HCEC 1CT (cell line): ENCODE measurements at regions not wholly inside any gene's neighbourhood (a gene's known extent, or its start where the extent isn't known, plus 50 kb on each side); places are given as distances from the start of the nearest gene placed in this dataset.

Experiments
- DNase-seq: peaks from one replicate; pipeline ENCODE4 v3.0.0-alpha.2; 2017

GRCh38 chr10:3622845-3623621 is 162.0 kb downstream of the KLF6 start:
- peak; percentile 62 for DNase-seq

DNA sequence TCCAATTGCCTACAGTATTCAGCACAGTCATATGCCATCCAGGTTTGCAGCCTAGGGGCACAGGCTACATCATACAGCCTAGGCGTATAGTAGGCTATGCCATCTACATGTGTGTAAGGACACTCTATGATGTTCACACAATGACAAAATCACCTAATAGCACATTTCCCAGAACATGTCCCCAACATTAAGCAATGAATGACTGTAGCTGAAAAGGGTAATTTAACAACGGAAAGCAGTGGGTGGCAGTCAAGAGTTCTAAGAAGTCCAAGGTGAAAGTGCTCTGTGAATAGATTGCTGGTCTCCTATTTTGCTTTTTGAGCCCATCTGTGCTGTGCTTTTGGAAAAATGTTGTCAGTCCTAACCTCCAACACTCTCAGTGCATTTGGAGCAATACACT is 162.6 kb downstream of the KLF6 start:
- DNase-seq, result peak; percentile 36

DNA sequence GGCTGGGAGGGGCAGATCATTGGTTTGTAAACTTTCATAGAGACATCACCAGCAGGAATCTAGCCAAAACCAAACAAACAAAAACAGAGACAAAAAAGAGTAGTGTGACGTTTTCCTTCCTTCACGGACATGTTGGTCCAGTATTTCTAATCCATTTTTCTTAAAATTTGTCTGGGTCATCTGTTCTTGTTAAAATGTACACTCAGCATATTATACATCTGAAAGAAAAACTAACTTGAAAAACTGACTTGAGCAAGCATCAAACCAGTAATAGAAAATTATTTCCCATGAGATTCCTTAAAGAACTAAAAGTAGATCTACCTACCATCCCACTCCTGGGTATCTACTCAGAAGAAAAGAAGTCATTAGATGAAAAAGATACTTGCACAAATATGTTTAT is 164.2 kb downstream of the KLF6 start:
- no peak for DNase-seq

GRCh38 chr10:3619241-3619640 is 165.8 kb downstream of the KLF6 start:
- DNase-seq, result no peak

DNA sequence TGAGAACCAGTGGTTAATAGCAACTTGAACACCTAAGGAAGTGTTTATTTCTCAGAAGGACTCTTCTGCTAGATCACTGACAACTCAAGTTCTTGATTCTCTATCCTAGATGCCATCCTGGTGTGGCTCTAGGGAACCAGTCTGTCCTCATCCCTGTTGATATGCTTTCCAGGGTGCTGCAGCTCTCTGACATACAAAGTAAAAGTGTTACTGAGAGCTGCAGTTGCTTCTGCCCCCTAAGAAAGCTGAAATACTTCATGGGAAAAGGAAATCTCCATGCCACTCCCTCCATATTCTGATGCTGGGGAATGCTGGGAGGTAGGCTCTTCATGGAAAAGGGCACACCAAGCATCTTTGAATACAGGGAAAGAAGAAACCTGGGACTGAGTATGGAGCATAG is 168.1 kb downstream of the KLF6 start:
- DNase-seq, result no peak

GRCh38 chr10:3613318-3613717 is 171.7 kb downstream of the KLF6 start:
- DNase-seq, result no peak

GRCh38 chr10:3612183-3613001 is 172.6 kb downstream of the KLF6 start:
- no peak for DNase-seq

DNA sequence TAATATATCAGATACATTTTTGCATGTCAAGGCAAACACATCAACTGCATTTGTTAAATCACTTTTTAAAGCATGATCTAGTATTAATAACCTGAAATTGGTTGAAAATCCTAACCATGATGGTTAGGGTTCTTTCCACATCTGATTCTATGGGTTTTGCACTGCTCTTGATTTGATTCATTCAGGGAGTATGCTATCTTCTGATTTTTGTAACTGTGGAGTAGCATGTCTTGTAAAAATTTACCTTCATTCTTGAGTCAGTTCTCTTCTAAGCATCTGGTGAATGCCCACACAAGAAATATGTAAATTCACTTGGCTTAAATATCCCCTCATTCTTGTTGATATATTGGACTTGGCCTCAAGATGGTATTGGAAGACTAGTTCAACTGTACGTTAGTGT is 178.7 kb downstream of the KLF6 start:
- DNase-seq, result no peak

GRCh38 chr10:3605882-3606281 is 179.1 kb downstream of the KLF6 start:
- peak; percentile 29 for DNase-seq

GRCh38 chr10:3595736-3596135 is 189.3 kb downstream of the KLF6 start:
- no peak for DNase-seq

DNA sequence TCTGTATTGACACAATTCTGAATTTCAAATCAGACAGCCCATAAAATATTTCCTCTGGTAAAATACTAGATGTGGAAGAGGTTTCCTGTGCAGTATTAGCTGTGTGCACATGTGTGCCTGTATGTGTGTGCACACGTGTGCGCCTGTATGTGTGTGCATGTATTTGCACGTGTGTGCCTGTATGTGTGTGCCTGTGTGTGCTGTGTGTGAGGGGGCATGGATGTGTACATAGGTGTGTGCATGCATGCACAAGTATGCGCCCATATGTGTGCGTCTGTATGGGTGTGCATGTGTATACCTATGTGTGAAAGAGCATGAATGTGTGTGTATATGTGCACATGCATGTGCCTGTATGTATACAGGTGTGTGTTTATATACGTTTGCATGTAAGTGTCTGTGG is 191.4 kb downstream of the KLF6 start:
- no peak for DNase-seq

DNA sequence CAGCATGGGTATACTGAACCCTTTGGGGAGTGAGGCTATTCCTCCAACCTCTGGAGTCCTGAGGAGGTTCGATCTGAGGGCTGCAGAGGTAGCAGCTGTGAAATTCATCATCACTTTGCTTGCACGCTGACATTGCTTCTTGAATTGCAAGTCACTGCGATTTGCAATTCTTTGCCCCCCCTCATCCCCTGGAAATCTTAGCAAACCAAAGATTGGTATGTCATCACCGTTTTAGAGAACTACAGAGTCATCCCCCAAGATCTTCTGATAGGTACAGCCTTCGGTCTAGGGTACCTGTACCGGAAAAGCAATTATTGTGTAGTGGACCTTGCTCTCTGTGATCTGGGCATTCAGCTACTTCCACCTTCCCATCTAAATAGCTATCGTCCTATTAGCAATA is 192.6 kb downstream of the KLF6 start:
- no peak for DNase-seq

GRCh38 chr10:3588816-3589215 is 196.2 kb downstream of the KLF6 start:
- DNase-seq, result no peak

DNA sequence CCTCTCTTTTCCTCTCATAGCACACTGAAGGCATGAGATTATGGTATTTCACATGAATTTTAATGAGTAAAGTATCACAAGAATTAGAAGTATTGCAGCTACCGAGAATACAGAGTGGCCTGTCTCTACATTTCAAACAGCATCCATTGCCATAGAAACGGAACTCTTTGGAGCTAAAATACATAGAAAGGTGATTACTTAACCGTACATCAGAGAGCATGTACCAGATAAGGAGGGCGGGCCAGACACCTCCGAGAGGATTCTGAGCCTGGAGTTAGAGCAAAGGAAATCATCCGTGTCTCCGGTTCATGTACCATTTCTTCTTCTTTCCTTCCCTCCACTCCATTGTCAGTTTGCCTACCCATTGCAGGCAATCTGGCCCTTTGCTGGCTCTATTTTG is 196.7 kb downstream of the KLF6 start:
- DNase-seq, result no peak

DNA sequence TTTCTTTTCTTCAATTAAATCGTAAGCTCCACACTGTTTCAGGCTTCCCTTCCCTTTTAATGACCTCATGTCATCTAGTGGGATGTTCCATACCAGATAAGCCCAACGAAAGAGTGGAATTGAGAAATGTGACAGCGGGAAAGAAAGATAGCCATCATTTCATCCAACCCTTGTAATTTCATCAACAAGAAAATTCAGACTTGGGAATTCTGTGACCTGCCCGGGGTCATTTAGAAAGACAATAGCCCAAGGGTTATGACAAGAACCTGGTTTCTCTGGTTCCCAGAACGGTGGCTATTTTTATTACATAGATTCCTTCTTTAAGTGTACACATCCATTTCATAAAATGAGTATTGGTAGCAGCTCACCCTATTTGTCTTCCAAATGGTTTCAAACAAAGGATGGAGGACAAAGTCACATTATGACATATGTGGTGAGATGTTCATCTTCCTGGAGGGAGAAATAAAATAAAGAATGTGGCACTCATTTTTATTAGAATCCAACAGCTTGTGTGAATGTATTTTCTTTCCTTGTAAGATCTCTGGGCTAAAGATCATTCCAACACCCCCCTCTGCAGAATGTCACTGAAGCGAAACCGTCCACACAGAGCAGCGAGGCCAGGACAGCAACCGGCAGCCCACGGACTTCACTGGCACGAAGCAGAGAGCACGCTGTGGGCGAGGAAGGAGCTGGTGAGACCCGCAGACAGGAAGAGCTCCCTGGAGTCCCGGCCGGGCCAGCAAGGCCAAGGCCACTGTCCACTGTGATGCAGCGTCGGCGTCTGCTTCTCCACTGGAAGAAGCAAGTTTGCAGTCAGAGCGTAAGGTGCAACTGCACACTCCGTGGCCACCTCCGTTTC is 199.9 kb downstream of the KLF6 start:
- no peak for DNase-seq

- no peak for DNase-seq
These were observed 204.4 kb downstream of the KLF6 start for GRCh38 chr10:3580565-3580964.

DNA sequence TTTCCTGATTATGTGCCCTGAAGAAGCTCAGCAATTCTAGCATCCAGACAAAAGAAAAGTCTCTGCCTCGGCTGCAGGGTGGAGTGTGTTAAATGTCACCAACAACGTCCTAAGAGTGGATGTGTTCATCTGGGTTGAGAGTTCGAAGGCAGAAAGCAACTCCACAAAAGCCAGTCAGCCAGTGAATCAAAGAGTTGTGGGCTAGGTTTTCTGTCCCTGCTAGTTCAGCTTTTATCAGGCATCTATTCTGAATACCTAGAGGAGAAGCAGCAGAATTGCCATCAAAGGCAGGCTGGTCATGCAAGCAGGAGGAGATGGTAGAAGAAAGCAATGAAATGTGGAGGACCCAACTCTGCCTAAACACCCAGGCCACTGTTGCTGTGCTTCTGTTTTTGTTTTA is 205.2 kb downstream of the KLF6 start:
- DNase-seq, result no peak

GRCh38 chr10:3578682-3579081 is 206.3 kb downstream of the KLF6 start:
- DNase-seq, result no peak

DNA sequence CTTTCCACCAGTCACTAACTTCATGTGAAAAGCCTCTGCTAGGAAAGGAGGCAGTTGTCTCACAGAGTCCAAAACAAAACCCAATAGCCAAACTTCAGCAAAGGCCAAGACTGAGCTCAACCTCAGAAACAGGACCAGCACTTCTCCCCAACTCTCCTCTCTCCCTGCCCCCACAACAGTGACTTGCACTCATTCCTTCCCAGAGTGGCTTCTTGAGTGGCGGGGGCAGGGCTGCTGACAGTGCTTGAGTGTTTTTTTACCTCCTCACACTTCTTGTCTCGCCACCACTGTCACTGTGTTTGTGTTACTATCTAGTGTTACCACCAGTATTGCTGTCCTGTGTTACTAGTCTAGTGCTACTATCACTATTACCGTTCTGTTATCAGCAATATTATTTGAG is 206.8 kb downstream of the KLF6 start:
- no peak for DNase-seq

DNA sequence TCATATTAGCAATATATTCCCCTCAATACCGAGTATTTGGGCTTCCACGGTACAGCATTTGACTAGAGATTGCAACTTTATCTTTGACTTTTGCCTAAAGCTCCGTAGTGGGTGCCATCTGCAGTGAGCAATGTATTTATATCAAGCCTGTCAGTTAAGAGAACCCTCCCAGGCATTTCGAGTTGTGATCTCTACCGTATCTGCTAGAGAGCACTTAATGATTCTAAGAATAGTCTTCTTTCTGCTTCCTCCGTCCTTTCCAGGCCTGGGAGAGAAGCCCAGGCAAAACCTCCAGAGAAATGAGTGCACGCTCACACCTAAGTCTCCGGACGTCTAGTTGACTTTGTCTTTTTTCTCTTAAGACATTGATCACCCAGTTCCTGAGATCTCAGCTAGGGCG is 210.6 kb downstream of the KLF6 start:
- DNase-seq, result no peak

- DNase-seq, result no peak
These were observed 211.5 kb downstream of the KLF6 start for GRCh38 chr10:3573498-3573897.

- no peak for DNase-seq
These were observed 213.6 kb downstream of the KLF6 start for GRCh38 chr10:3571310-3571825.

GRCh38 chr10:3570855-3571266 is 214.1 kb downstream of the KLF6 start:
- DNase-seq, result no peak
